Esophagus squamous epithelium (tissue), 4 donors: ENCODE measurements at regions not wholly inside any gene's neighbourhood (a gene's known extent, or its start where the extent isn't known, plus 50 kb on each side); places are given as distances from the start of the nearest gene placed in this dataset.

Experiments
- CTCF ChIP-seq, 6 experiments: fragments of 450-650 bp in 4 of 6; fragments of 200-600 bp in 2 of 6; sonication (generic) in 2 of 6; IDR thresholded peaks; one replicate each; pipeline ENCODE4 v1.5.1; 2016 to 2019; ENCODE audit warnings: antibody characterized with exemption in 6 of 6, mild to moderate bottlenecking in 4 of 6, moderate library complexity in 4 of 6
- POLR2A ChIP-seq, 4 donors: fragments of 450-650 bp; IDR thresholded peaks; one replicate each; pipeline ENCODE4 v1.6.1; 2017; ENCODE audit warnings: antibody characterized with exemption in 4 of 4, mild to moderate bottlenecking in 4 of 4, moderate library complexity in 3 of 4

DNA sequence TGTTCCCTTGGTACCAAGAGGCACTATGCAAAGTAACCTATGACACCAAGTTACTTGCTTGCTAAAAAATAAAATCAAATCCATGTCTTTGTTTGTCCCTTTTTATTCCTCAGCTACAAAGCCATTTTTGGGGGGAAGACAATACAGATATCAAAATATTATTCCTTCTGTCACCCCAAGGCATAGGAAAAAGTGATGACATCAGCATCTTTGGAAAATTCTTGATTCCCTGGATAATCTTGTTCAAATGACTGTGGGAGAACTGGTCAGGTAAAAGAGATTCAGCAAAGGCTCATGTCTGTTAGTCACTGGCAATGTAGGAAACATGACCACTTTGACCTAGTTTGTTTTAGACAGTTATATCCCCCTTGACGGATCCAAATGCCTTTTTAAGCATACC is 373.1 kb downstream of the MAT2B start:
- TF ChIP-seq POLR2A (IDR thresholded peaks at IDR 0.05) (no peak), CTCF (IDR thresholded peaks at IDR 0.05) (no peak)
